Type B pancreatic cell (in vitro differentiated cells): ENCODE measurements at regions not wholly inside any gene's neighbourhood (a gene's known extent, or its start where the extent isn't known, plus 50 kb on each side); places are given as distances from the start of the nearest gene placed in this dataset.
"Not testable (repeated sequence)": the region's sequence is repeated elsewhere in the genome, so short reads cannot be mapped to it uniquely, and the experiment has no call there.

Experiments used
- DNase-seq: peaks from one replicate; pipeline ENCODE4 v3.0.0; 2021; ENCODE audit warnings: mixed read lengths; ENCODE audit not compliant: unreplicated experiment; ENCODE audit errors: extremely low spot score
- H3K27ac Mint-ChIP-seq: 2 replicates; pipeline ENCODE4 v1.8.0; 2021; ENCODE audit warnings: mild to moderate bottlenecking, mixed read lengths
- H3K27me3 Mint-ChIP-seq: 2 replicates; pipeline ENCODE4 v1.8.0; 2021; ENCODE audit warnings: mixed read lengths
- H3K36me3 Mint-ChIP-seq: 2 replicates; pipeline ENCODE4 v1.8.0; 2021; ENCODE audit warnings: mixed read lengths
- H3K4me1 Mint-ChIP-seq: one replicate; pipeline ENCODE4 v1.8.0; 2021; ENCODE audit warnings: mixed read lengths; ENCODE audit not compliant: unreplicated experiment
- H3K4me3 Mint-ChIP-seq: 2 replicates; pipeline ENCODE4 v1.8.0; 2021; ENCODE audit warnings: mild to moderate bottlenecking, mixed read lengths
- H3K9me3 Mint-ChIP-seq: 2 replicates; pipeline ENCODE4 v1.8.0; 2021; ENCODE audit warnings: mixed read lengths
- CTCF ChIP-seq: fragments of 200-600 bp; sonication (generic); conservative IDR thresholded peaks from 2 replicates; pipeline ENCODE4 v1.5.0; 2021; ENCODE audit warnings: antibody characterized with exemption, mild to moderate bottlenecking

DNA sequence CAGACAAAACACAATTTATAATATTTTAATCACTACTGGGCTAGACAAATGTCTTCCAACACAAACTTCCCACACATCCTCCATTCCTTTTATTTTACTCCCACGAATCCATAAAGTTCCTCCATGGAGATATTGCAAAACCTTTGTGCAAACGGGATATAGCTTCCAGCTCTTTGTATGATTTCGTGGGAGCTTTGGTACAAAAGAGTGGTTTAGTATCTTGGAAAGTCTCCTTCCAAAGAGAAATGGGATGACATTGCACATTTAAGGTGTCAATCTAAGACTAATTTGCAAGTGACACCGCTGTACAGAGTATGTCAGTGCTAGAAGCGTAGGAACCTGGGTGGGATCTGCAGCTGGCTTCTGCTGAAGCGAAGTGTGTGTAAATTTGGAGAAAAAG, 455.2 kb upstream of the RUNX1 start:
- Mint-ChIP-seq H3K36me3 (no peaks in the 10 kb centered on the region), H3K27ac (no peak overlapping the region), H3K27me3 (peaks cover 46% of the 10 kb centered on the region), H3K4me3 (no peak overlapping the region), H3K4me1 (peaks cover 12% of the 10 kb centered on the region), H3K9me3 (no peaks in the 10 kb centered on the region)
- DNase-seq = no peak
- no peak for TF ChIP-seq CTCF

DNA sequence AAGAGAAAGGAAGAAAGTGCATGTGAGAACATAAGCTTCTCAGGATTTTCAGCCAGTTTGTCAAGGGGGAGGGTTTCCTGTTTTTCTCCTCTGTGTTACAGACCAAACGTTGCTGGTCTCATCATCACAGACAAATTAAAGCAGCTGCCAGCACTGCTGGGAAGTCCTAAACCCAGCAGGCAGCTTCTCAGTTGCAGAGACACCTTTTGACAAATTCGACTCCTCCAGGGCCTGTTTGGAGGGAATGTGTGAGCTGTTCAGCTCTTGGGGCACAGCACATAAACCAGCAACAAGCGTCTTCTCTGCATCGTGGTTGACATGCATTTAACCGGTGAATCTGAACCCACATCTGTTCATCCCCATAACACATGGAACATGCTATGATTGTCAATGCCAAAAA, 454.6 kb upstream of the RUNX1 start:
- peaks cover 41% of the 10 kb centered on the region for H3K27me3 Mint-ChIP-seq
- no peak for DNase-seq
- H3K4me3 Mint-ChIP-seq = no peak overlapping the region
- no peaks in the 10 kb centered on the region for H3K9me3 Mint-ChIP-seq
- H3K27ac Mint-ChIP-seq = no peak overlapping the region
- TF ChIP-seq CTCF = no peak
- H3K4me1 Mint-ChIP-seq = peaks cover 12% of the 10 kb centered on the region
- no peaks in the 10 kb centered on the region for H3K36me3 Mint-ChIP-seq

DNA sequence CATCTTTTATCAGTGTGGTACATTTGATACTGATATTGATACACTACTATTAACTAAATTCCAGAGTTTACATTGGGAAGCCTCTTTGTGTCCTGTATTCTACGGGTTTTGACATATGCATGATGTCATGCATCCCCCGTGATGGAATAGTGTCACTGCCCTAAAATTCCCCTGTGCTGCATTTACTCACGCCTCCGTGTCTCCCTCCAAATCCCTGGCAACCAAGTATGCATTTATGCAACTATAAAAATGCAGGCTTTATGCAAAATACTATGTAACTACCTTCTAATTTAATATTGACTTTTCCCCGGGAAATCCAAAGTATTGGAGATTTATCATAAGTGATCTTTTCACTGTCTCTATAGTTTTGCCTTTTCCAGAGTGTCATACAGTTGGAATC, 453.7 kb upstream of the RUNX1 start:
- Mint-ChIP-seq H3K27ac (no peak overlapping the region), H3K4me1 (peaks cover 12% of the 10 kb centered on the region), H3K36me3 (no peaks in the 10 kb centered on the region), H3K9me3 (no peaks in the 10 kb centered on the region), H3K27me3 (peaks cover 41% of the 10 kb centered on the region), H3K4me3 (no peak overlapping the region)
- DNase-seq = no peak
- TF ChIP-seq CTCF = no peak

- not testable (repeated sequence) for H3K36me3 Mint-ChIP-seq, H3K4me1 Mint-ChIP-seq, H3K4me3 Mint-ChIP-seq, H3K9me3 Mint-ChIP-seq, H3K27ac Mint-ChIP-seq, DNase-seq
- peaks cover 13% of the 10 kb centered on the region for H3K27me3 Mint-ChIP-seq
These were observed 448.4 kb upstream of the RUNX1 start for GRCh38 chr21:35497522-35497921.

DNA sequence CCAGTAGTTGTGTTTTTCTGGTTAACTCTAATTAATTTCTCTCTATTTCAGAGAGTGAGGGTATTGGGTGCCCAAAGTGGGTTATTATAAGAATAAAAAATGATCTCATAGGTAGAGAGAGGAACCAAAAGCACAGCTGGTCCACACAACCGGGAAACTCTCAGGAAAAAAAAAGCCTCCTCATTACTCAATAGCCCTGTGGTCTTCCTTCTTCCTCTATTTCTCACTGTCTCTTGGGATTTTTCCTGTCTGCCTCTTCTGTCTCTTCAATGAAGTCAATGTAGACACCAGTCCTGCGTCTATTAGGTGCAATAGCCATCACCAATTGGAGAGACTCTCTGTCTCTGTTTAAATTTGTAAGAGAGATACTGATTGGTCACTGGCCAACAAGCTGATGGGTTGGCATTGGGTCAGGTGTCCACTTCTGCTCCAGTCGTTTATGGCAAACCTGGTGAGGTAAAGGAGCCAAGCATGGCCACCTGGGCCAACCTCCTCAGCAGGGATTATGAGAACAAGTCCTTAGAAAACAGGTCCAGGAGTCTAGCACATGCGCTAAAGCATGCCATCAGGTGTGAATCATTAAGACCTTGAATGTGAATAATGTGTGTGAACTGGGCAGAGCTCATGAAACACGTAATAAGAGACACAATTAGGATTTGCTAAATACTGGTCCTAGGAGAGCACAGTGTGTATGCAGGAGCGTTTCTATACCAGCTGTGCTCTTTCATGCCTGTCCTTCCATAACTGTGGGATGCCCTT, 443.0 kb upstream of the RUNX1 start:
- Mint-ChIP-seq H3K36me3 (no peaks in the 10 kb centered on the region), H3K27me3 (peaks cover 16% of the 10 kb centered on the region), H3K4me3 (no peak overlapping the region), H3K27ac (no peak overlapping the region), H3K9me3 (no peaks in the 10 kb centered on the region), H3K4me1 (no peaks in the 10 kb centered on the region)
- TF ChIP-seq CTCF = no peak
- DNase-seq = no peak

GRCh38 chr21:35491114-35491513, 442.0 kb upstream of the RUNX1 start:
- Mint-ChIP-seq H3K27me3 (peaks cover 23% of the 10 kb centered on the region), H3K36me3 (no peaks in the 10 kb centered on the region), H3K9me3 (no peaks in the 10 kb centered on the region), H3K4me1 (no peaks in the 10 kb centered on the region), H3K4me3 (no peak overlapping the region), H3K27ac (no peak overlapping the region)
- no peak for DNase-seq
- no peak for TF ChIP-seq CTCF
